IPS-NIHi7 (cell line): ENCODE measurements at regions not wholly inside any gene's neighbourhood (a gene's known extent, or its start where the extent isn't known, plus 50 kb on each side); places are given as distances from the start of the nearest gene placed in this dataset.
A peak's percentile ranks its signal among the peaks of the same experiment; 100 is the strongest.
"Not testable (repeated sequence)": the region's sequence is repeated elsewhere in the genome, so short reads cannot be mapped to it uniquely, and the experiment has no call there.

Source experiments
- DNase-seq: peaks from one replicate; pipeline ENCODE4 v3.0.0; 2012; ENCODE audit warnings: mixed read lengths; ENCODE audit errors: extremely low spot score

DNA sequence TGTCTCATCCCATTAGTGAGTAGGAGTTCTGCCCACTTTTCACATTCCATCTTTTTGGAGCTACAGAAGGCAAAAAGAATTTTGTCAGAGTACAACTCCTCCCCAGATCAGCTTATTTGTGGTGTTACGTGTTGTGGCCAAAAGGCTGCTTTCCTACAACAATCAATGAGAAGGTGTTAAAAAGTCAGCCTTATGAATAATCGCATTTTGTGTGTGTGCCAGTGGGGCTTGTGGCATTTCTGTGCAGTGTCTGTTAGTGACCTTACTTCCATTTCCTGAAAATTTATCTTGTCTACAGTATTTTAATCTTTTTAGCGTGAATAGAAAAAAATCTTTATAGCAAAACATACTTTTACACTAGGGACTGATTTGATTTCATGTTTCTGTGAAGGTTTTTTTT lies 458.3 kb upstream of the LCORL start:
- no peak for DNase-seq

DNA sequence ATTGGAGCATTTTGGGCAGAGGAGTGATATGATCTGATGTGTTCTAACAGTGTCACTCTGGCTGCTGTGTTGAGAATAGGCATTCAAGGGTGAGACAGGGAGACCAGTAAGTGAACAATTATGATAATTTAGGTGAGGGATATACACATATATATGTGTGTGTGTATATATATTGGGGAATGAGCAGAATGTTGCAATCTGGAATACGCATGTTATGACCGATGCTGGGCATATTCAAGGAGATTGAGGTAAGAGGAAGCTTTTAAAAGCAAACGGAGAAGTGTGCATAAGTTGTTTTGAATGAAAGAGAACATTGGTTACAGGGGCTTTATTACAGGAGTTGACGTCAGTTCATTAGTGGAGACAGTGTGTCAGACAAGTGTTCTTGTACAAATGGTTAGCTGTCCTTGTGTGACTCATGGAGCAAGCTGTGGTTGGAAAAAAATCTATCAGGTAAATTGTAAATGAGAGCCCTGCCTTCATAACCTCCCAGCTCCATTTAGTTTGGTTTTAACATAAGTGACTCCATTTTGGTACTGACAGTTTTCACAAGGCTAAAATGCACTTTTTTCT lies 442.5 kb upstream of the LCORL start:
- DNase-seq = no peak

DNA sequence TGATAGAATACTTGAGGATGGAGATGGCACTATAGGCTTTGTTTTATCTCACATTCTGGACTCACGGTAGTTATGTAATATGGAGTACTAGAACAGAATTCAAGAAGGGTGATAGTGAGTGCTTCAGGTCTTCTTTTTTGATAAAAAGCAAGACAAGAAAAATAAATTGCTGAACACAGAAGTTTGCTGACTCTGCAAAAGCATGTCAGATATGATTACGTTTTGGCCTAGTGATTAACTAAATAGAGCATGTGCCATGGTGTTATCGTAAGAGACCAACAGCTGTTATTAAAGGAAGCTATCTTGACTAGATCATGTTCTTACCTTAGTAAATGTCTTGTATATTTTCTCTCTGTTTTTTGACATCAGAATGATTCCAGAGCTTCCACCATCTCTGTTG lies 436.9 kb upstream of the LCORL start:
- DNase-seq = no peak

DNA sequence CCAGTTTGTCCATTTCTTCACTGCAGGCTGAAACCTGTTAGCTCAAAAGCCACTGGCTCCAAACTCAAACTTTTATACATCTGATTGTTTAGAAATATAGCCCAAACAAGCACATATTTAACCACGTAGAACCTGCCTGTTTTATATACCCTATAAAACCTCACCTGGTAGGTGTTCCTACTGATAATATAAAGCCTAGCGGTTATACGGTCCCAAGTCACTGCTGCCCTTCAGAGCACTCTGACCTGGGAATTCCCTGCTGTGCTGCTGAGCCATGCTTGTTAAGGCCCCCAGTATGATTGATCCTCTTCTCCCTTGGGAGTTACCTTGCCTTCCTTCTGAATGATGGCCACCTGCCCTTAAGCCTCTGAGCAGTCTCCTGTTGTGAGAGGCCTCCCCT lies 432.8 kb upstream of the LCORL start:
- no peak for DNase-seq

DNA sequence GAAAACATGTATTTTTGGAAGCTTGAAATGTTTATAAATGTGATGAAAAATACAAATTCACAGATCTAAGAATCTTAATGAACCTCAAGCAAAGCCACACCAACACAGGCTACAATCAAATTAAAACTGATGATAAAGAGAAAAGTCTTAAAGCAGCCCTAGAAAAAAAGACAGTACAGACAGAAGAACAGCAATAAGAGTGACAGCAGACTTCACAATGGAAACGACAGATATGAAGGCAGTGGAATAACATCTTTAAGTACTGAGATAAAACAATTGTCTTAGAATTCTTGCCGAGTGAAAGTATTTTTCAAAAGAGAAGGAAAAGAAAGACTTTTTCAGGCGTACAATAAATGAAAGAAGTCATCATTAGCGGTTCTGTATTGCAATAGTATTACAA lies 423.6 kb upstream of the LCORL start:
- DNase-seq = no peak

DNA sequence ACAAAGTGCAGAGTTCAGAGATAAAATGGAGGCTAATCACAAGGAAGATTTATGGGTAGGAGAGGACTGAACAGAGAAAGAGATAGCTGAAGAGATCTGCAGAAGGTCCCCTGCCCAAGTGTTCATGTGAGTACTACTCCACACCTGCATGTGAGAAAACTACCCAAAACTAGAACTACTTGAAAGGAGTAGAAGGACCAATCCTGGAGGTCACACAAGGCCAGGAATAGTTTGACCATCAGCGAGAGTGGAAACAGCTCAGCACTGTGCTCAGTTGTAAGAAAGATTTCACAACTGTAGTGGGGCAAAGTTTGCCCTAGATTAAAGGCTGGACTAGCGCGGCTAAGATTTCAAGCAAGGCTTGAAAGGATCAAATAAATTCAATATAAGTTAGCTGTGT lies 422.7 kb upstream of the LCORL start:
- DNase-seq = no peak

DNA sequence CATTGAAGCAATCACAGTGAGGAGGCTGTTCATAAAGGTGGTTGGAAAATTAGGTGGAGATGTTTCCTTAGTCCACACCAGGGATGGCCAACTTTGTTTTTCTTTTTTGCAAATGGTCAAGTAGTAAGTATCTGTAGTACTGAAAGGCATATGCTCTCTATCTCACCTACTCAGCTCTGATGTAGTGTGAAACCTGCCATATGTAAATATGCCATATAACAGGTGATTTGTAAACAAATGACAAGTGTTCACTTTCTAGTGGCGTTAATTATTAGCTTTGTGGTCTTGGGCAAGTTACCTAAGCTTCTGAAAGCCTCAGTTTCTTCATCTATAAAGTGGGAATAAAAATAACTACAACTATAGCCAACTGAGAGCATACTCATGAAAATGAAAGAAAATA lies 421.4 kb upstream of the LCORL start:
- no peak for DNase-seq

DNA sequence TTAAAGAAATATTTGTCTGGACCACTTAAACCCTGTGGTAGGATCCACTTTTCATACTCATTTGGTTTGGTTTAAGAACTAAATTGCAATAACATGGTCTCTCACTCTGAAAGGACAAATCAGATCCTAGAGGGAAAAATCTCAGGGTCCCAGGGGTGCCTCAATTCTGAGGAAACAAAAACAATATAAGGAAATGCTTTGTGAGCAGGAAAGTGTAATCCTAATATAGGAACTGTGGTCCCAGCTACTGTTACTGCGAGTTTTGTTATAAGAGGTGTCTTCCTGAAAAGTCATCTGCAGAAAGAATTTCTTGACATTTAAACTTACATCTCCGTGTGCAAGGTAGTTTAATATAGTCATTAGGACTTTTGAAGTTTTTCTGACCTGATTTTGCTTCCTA lies 420.1 kb upstream of the LCORL start:
- no peak for DNase-seq

DNA sequence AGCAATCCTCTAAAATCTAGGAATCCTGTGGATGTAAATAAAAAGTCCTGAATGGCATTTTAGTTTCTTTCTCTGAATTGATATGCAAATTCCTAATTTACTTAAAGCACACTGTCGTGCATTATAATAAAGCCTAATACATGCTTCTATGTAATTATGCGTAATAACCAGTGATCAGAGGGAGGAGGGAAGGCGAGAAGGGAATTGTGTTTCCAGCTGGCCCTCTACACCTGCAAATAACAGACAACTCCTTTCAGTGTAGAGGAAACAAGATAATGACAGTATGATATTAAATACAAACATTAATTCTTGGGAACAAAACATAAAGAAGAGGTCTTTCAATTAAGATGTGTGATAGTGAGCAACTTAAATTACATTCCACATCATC lies 419.6 kb upstream of the LCORL start:
- DNase-seq = no peak

DNA sequence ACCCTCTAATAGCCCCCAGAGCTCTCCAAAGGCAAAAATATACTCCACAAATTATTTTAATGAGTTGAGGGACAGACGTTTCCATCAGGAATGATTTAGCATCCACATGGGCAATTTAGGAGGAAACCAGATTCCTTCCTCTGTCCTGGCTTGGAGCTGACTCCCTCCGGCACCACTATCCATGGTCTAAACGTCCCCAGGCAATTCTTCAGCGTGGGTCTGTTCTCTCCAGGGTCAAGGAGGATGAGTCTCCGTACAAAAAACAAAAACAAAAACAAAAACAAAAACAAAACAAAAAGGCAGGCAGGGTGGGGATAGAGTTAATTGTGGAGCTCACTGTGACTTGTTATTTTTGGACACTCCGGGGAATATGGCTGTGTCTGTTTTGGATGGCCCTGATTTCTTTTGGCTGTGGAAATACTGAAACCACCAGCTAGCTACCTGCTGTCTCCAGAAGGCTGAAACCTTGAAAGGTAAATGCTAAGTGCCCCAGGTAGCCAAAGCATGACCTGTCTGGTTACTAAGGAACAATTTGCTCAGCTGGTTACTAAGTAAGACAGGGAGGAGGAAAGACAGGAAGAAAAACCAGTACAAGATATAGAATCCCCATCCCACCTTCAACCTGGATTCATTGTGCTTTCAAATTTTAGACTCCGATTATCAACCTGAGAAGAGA lies 419.1 kb upstream of the LCORL start:
- peak; percentile 10 for DNase-seq

DNA sequence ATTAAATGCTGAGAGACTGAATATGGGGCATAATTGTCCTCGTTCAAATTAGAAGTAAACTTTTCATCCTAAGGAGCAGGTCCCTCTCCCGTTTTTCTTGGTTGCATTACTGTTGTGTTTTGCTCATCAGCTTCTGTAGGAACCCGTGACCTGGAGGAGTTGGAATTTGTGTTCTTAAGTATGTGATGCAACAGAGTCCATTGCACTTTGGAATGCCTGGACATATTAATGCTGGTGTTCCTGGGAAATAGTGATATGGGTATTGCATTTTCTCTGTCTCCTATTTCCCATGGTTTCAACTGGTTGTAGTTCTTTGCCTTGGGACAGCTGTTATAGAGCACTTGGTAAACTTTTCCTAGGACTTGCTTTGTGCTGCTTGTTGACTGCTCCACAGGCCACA lies 417.8 kb upstream of the LCORL start:
- no peak for DNase-seq

DNA sequence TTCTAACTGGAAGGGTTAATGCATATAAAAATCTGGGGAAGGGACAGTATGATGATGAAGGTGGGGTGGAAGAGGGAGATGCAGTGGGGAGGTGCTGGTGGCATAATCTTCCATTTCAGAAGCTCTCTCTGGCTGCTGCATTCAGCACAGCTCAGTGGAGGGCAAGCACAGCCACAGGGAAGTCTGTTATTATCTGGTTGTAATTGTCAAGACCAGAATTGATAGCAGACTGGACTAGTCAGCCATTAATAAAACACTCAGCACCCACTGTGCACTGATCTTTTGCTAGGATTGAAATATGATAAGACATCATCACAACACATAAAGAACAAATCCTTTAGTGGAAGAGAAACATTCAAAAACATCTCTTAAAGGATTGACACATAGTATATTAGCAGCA lies 414.2 kb upstream of the LCORL start:
- DNase-seq = no peak

DNA sequence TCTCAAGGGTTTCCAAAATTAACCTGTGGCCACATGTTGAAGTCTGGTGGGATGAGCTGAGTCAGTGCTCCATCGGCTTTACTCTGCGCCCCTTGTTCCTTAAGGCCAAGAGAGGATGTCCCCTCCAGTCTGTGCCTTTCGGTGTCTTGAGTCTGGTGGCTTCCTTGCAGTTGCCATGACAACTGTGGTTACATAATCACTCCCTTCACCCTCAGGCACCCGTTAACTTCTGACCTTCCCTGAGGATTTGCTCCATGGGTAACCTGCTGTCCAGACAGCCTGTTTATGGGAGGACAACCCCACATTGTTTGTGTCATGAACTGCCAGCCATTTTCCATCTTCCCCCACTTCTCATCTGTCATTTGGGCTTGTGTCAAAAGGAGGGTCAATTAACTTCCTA lies 401.1 kb upstream of the LCORL start:
- DNase-seq = no peak

DNA sequence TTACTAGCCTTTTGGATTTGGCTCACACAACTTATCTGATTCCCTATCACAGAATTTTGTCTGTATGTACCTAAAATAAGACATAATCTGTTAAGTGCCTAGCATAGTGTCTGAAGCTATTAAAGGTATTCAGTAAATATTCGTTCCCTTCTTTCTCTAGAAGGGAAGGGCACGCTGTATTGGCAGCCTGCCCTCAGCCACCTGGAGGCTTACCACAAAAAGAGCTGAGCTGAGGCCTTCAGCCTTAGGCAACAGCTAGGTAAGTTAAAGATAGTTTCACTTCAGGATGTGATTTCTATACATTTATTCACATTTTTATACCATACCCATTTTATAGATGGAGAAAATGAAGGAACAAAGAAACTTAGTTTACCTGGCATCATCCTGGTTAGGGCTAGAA lies 400.0 kb upstream of the LCORL start:
- no peak for DNase-seq

DNA sequence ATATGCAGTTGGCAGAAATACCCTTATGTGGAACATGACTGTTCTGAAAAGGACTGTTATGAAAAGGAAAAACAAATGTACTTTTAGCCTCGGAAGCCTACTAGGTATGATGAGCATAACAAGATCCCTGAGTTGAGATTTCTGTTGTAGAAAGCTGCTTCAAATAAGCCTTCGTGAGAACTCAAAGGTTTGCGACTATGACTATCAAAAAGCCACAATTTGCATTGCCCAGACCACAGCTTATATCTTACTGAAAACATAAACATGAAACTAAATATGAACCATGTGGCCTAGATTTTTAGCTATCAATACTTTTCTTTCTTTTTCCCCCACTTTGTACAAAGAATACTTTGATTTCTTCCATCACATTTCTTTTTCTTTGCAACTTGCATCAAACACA lies 398.2 kb upstream of the LCORL start:
- DNase-seq = no peak

DNA sequence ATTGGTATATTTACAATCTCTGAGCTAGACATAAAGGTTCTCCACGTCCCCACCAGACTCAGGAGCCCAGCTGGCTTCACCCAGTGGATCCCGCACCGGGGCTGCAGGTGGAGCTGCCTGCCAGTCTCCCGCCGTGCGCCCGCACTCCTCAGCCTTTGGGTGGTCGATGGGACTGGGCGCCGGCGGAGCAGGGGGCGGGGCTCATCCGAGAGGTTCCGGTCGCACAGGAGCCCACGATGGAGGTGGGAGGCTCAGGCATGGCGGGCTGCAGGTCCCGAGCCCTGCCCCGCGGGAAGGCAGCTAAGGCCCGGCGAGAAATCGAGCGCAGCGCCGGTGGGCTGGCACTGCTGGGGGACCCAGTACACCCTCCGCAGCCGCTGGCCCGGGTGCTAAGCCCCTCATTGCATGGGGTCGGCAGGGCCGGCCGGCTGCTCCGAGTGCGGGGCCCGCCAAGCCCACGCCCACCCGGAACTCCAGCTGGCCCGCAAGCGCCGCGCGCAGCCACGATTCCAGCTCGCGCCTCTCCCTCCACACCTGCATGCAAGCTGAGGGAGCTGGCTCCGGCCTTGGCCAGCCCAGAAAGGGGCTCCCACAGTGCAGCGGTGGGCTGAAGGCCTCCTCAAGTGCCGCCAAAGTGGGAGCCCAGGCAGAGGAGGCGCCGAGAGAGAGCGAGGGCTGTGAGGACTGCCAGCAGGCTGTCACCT lies 396.8 kb upstream of the LCORL start:
- not testable (repeated sequence) for DNase-seq

DNA sequence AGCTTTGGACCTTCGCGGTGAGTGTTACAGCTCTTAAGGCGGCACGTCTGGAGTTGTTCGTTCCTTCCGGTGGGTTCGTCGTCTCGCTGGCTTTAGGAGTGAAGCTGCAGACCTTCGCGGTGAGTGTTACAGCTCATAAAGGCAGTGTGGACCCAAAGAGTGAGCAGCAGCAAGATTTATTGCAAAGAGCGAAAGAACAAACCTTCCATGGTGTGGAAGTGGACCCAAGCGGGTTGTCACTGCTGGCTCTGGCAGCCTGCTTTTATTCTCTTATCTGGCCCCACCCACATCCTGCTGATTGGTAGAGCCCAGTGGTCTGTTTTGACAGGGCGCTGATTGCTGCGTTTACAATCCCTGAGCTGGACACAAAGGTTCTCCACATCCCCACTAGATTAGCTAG lies 396.1 kb upstream of the LCORL start:
- not testable (repeated sequence) for DNase-seq

DNA sequence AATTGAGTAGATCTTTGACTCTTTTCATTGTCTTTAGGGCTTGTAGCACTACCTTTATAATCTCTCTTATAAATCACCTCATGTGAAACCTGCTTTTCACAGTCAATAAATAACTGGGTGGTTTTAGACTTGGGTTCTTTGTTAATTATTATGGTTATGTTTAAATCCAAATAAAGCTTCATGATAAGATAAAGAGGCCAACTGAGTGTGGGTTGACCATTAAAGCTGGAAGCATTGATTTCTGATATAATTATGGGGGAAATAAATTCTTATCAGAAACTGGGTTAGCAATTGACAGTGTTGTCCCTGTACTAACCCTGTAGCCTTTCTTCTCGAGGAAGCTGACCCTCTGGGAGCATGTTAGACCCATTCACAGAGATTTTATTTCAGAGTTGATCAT lies 384.7 kb upstream of the LCORL start:
- DNase-seq = no peak

DNA sequence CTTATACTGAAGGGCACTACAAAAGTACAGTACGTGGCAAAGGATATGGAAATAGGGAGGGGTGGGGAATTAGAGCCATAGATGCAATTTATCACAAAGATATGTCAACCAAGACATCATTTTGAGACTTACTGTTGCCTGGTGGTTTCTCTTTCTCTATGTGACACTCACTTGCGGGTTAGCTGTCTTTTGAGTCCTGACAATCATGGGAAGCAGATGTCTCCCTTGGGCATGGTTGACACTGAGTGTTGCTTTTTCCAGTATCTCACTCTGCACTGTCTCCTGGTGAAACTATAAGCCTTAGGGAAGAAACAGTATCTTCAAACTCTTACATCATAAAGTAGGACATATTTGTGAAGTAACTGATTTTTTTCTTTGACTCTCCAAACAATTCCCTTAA lies 383.5 kb upstream of the LCORL start:
- no peak for DNase-seq

DNA sequence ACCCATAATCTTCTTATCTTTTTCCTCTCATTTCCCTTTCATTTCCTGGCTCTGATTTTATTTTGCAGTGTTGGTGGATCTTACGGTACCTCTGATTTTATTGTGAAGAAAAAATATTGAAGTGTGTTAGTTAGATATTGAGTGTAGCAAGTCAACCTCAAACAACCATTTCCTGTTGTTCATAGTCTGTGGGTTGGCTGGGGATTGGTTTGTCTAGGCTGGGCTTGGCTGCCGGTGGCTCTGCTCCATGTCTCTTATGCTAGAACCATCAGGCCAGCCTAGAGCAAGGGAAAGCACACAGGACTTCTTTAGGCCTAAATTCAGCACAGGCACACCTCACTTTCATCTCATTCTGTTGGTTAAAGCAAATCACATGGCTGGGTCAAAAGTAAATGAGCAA lies 383.1 kb upstream of the LCORL start:
- no peak for DNase-seq

DNA sequence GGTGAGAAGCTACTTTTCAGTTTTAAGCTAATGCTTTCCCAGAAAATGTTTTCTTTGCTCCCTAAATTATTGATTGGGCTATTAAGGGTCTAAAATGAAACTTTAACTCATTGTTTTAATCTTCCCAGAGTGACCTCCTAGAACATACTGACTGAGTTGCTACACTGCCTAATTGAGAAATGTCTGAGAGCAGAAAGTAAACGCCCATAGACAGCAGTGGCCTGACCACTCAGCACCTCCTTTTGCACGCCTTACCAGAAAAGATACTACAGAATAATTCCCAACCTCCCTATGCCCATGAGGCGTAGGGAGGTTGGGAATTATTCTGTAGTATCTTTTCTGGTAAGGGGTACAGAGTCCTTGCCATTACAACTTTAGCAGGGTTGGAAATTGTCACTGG lies 381.8 kb upstream of the LCORL start:
- no peak for DNase-seq

DNA sequence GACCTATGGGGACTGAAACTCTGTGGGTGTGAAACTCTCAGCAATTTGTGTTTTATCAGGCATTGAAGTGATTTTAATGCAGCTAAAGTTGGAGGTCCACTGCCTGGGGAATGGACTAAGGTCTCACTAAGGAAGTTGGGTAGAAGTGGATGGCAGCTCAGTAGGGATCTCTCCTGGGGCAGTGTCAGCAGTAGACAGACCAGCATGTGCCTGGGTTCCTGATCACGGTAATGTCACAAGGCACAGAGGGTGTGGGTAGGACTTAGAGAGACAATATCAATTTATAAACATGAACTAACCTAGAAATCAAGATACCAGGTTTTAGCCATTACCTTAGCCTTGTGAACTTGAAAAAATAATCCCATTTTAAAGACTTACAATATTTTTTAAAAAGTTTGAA lies 380.3 kb upstream of the LCORL start:
- no peak for DNase-seq

DNA sequence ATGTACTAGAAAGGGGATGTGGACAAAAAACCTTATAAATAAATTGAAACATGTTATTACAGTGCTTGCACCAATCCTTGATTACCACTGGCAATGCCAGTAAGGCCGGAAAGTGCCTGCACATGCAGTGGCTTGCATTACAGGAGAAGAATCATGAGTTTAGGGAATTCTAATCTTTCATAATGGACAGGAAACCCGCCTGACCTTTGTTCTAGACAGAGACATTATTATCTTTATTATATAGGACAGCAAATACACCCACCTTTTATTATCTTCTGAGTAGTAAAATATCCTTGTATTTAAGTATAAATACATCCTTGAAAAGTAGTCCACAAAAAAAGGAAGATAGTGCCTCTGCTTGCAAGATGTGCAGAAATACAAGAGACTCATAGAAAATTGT lies 379.9 kb upstream of the LCORL start:
- DNase-seq = no peak

DNA sequence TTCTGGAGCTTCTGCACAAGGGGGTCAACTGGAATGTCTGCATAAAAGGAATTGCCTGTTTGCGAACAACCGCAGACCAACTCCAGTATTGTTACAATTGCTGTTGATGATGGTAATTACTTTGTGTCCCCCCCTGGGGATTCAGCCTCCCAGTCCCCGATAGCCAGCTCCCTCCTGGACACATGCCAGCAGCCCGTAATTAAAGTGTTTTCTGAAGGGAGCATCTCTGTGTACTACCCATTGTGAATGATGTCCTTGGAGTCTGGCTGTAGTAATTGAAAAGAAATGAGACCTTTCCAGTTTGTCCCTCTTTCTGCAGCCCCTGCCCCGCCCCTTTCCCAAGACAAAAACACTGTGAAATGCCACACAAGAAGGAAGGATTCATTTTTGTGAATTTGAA lies 377.1 kb upstream of the LCORL start:
- DNase-seq = no peak
